Vagina (tissue), 2 donors: ENCODE measurements at regions not wholly inside any gene's neighbourhood (a gene's known extent, or its start where the extent isn't known, plus 50 kb on each side); places are given as distances from the start of the nearest gene placed in this dataset.

Experiments
- DNase-seq, 2 donors: peaks; one replicate each; pipeline ENCODE4 v3.0.0-alpha.2; 2017; ENCODE audit errors: extremely low spot score in 2 of 2
- H3K27ac ChIP-seq: fragments of 200-600 bp; sonication (generic); one replicate; pipeline ENCODE4 v1.5.1; 2019
- H3K27me3 ChIP-seq: fragments of 200-600 bp; sonication (generic); one replicate; pipeline ENCODE4 v1.5.1; 2019
- H3K36me3 ChIP-seq, 2 donors: fragments of 200-600 bp; sonication (generic); one replicate each; pipeline ENCODE4 v1.5.1; 2017 to 2019
- H3K4me1 ChIP-seq: fragments of 200-600 bp; sonication (generic); one replicate; pipeline ENCODE4 v1.5.1; 2019
- H3K4me3 ChIP-seq, 2 donors: fragments of 200-600 bp; sonication (generic); 1 replicate in 1 of 2; 2 replicates in 1 of 2; pipeline ENCODE4 v1.5.1; 2016 to 2019
- H3K9me3 ChIP-seq: fragments of 200-600 bp; sonication (generic); one replicate; pipeline ENCODE4 v1.5.1; 2019
- CTCF ChIP-seq, 3 experiments: fragments of 450-650 bp in 2 of 3; fragments of 200-600 bp in 1 of 3; sonication (generic) in 1 of 3; IDR thresholded peaks; one replicate each; pipeline ENCODE4 v1.5.1; 2017 to 2019; ENCODE audit warnings: antibody characterized with exemption in 3 of 3, mild to moderate bottlenecking in 2 of 3, moderate library complexity in 2 of 3
- POLR2A ChIP-seq, 2 donors: fragments of 450-650 bp; IDR thresholded peaks; one replicate each; pipeline ENCODE4 v1.6.1; 2017; ENCODE audit warnings: antibody characterized with exemption in 2 of 2, mild to moderate bottlenecking in 2 of 2, moderate library complexity in 2 of 2
- POLR2AphosphoS5 ChIP-seq, 2 donors: sonication (generic); formaldehyde crosslinking; IDR thresholded peaks; one replicate each; pipeline ENCODE4 v1.9.0; 2017; ENCODE audit warnings: antibody characterized with exemption in 2 of 2, mild to moderate bottlenecking in 2 of 2, low read depth in 1 of 2; ENCODE audit not compliant: insufficient read depth in 1 of 2
- intact Hi-C: fragments of 100-400 bp; cut with DNase I; formaldehyde crosslinking; loops from one replicate; pipeline ENCODE4 v1.15.1; 2023

GRCh38 chr17:55845385-55845784 lies 94.5 kb downstream of the PCTP start:
- TF ChIP-seq CTCF (IDR thresholded peaks at IDR 0.05) (peak in 2 of 3 experiments; percentile 51 to 52), POLR2AphosphoS5 (IDR thresholded peaks at IDR 0.05; ENCODE audit: insufficient read depth in 1 of 2, low read depth in 1 of 2) (peak in 1 of 2 donors; percentile 50), POLR2A (IDR thresholded peaks at IDR 0.05) (no peak)
- no peaks in the 10 kb centered on the region for H3K9me3 ChIP-seq
- peak overlapping the region in 1 of 2 donors; percentile 34 for H3K4me3 ChIP-seq
- H3K27ac ChIP-seq = no peak overlapping the region
- H3K4me1 ChIP-seq = peaks cover 5% of the 10 kb centered on the region
- no peaks in the 10 kb centered on the region for H3K27me3 ChIP-seq
- DNase-seq = no peak
- intact Hi-C loops = no loop called here
- H3K36me3 ChIP-seq = no peaks in the 10 kb centered on the region

- Histone ChIP-seq H3K27ac (no peak overlapping the region), H3K4me1 (peaks cover 5% of the 10 kb centered on the region), H3K27me3 (no peaks in the 10 kb centered on the region), H3K4me3 (no peak overlapping the region), H3K9me3 (no peaks in the 10 kb centered on the region), H3K36me3 (no peaks in the 10 kb centered on the region)
- DNase-seq = no peak
- no peak for TF ChIP-seq POLR2AphosphoS5 (IDR thresholded peaks at IDR 0.05; ENCODE audit: insufficient read depth in 1 of 2, low read depth in 1 of 2)
- TF ChIP-seq CTCF (IDR thresholded peaks at IDR 0.05) = no peak
- intact Hi-C loops = no loop called here
Observed at GRCh38 chr17:55846745-55847144, 95.9 kb downstream of the PCTP start.

GRCh38 chr17:55852734-55853133 lies 101.9 kb downstream of the PCTP start:
- TF ChIP-seq POLR2A (IDR thresholded peaks at IDR 0.05) (no peak), POLR2AphosphoS5 (IDR thresholded peaks at IDR 0.05; ENCODE audit: insufficient read depth in 1 of 2, low read depth in 1 of 2) (no peak), CTCF (IDR thresholded peaks at IDR 0.05) (no peak)
- no peak overlapping the region for H3K27ac ChIP-seq
- H3K27me3 ChIP-seq = no peaks in the 10 kb centered on the region
- no peaks in the 10 kb centered on the region for H3K36me3 ChIP-seq
- intact Hi-C loops = no loop called here
- no peaks in the 10 kb centered on the region for H3K9me3 ChIP-seq
- H3K4me3 ChIP-seq = no peak overlapping the region
- H3K4me1 ChIP-seq = no peaks in the 10 kb centered on the region
- DNase-seq = no peak

- Histone ChIP-seq H3K4me1 (no peaks in the 10 kb centered on the region), H3K9me3 (no peaks in the 10 kb centered on the region), H3K27me3 (no peaks in the 10 kb centered on the region), H3K4me3 (no peak overlapping the region), H3K27ac (no peak overlapping the region), H3K36me3 (no peaks in the 10 kb centered on the region)
- no peak for TF ChIP-seq POLR2AphosphoS5 (IDR thresholded peaks at IDR 0.05; ENCODE audit: insufficient read depth in 1 of 2, low read depth in 1 of 2)
- no peak for TF ChIP-seq CTCF (IDR thresholded peaks at IDR 0.05)
- TF ChIP-seq POLR2A (IDR thresholded peaks at IDR 0.05) = no peak
- no peak for DNase-seq
- intact Hi-C loops = no loop called here
Observed at GRCh38 chr17:55859301-55859795, 108.5 kb downstream of the PCTP start.

GRCh38 chr17:55865072-55865762 lies 114.4 kb downstream of the PCTP start:
- no peak for DNase-seq
- no peak for TF ChIP-seq POLR2AphosphoS5 (IDR thresholded peaks at IDR 0.05; ENCODE audit: insufficient read depth in 1 of 2, low read depth in 1 of 2)
- TF ChIP-seq CTCF (IDR thresholded peaks at IDR 0.05) = no peak
- no peak for TF ChIP-seq POLR2A (IDR thresholded peaks at IDR 0.05)
- no peaks in the 10 kb centered on the region for H3K4me1 ChIP-seq

More at GRCh38 chr17:55865072-55865762, 114.4 kb downstream of the PCTP start:
- H3K27me3 ChIP-seq = no peaks in the 10 kb centered on the region
- H3K4me3 ChIP-seq = no peak overlapping the region
- no peaks in the 10 kb centered on the region for H3K36me3 ChIP-seq
- H3K27ac ChIP-seq = no peak overlapping the region
- intact Hi-C loops = no loop called here
- no peaks in the 10 kb centered on the region for H3K9me3 ChIP-seq
